ENCODE measurements at regions not wholly inside any gene's neighbourhood (a gene's known extent, or its start where the extent isn't known, plus 50 kb on each side); places are given as distances from the start of the nearest gene placed in this dataset.

GRCh38 chrX:8090906-8091305, 80.2 kb downstream of the VCX2 start:
- TF ChIP-seq CTCF (conservative IDR thresholded peaks at IDR 0.05; ENCODE audit: low read length) (no peak), EZH2phosphoT487 (IDR thresholded peaks at IDR 0.05; ENCODE audit: borderline replicate concordance, low read depth, low read length) (no peak)

All from OCI-LY7 (cell line).